GM23338 (cell line): ENCODE measurements at regions not wholly inside any gene's neighbourhood (a gene's known extent, or its start where the extent isn't known, plus 50 kb on each side); places are given as distances from the start of the nearest gene placed in this dataset.

Source experiments
- ATAC-seq: fragments of 200-7000 bp; cut with Tn5 transposase; 3 replicates; pipeline ENCODE4 v1.9.1; 2020
- DNase-seq: peaks from one replicate; pipeline ENCODE4 v3.0.0-alpha.2; 2015; ENCODE audit warnings: low spot score
- H2AFZ ChIP-seq: fragments of 200-600 bp; sonication (generic); 2 replicates; pipeline ENCODE4 v1.8.0; 2016; ENCODE audit warnings: antibody characterized with exemption, mild to moderate bottlenecking, moderate library complexity
- H3F3A ChIP-seq: fragments of 200-600 bp; sonication (generic); replicated peaks from 2 replicates; pipeline ENCODE4 v1.8.0; 2017; ENCODE audit warnings: antibody characterized with exemption, mixed run types, low read depth
- H3K27ac ChIP-seq: fragments of 200-600 bp; sonication (generic); 2 replicates; pipeline ENCODE4 v1.6.1; 2016; ENCODE audit warnings: low read depth
- H3K27me3 ChIP-seq: fragments of 200-600 bp; sonication (generic); 2 replicates; pipeline ENCODE4 v1.8.0; 2016; ENCODE audit warnings: mild to moderate bottlenecking, mixed run types, moderate library complexity; ENCODE audit not compliant: insufficient read depth
- H3K36me3 ChIP-seq: fragments of 200-600 bp; sonication (generic); 2 replicates; pipeline ENCODE4 v1.8.0; 2016; ENCODE audit warnings: mild to moderate bottlenecking; ENCODE audit not compliant: insufficient read depth
- H3K4me1 ChIP-seq: fragments of 200-600 bp; sonication (generic); 2 replicates; pipeline ENCODE4 v1.8.0; 2016; ENCODE audit warnings: mild to moderate bottlenecking, moderate library complexity; ENCODE audit not compliant: insufficient read depth
- H3K4me2 ChIP-seq: fragments of 200-600 bp; sonication (generic); 2 replicates; pipeline ENCODE4 v1.7.1; 2017; ENCODE audit warnings: mixed run types
- H3K4me3 ChIP-seq: fragments of 200-600 bp; sonication (generic); 2 replicates; pipeline ENCODE4 v1.6.1; 2016; ENCODE audit warnings: mixed run types
- H3K79me2 ChIP-seq: fragments of 200-600 bp; sonication (generic); replicated peaks from 2 replicates; pipeline ENCODE4 v1.8.0; 2017; ENCODE audit warnings: mild to moderate bottlenecking; ENCODE audit not compliant: insufficient read depth
- H3K9me2 ChIP-seq: fragments of 200-600 bp; sonication (generic); 2 replicates; pipeline ENCODE4 v1.8.0; 2017; ENCODE audit not compliant: insufficient read depth
- H4K20me1 ChIP-seq: fragments of 200-600 bp; sonication (generic); replicated peaks from 2 replicates; pipeline ENCODE4 v1.8.0; 2017; ENCODE audit warnings: mild to moderate bottlenecking; ENCODE audit not compliant: insufficient read depth
- H3K27ac Mint-ChIP-seq: 2 replicates; pipeline ENCODE4 v1.8.0; 2020; ENCODE audit warnings: inconsistent platforms, mild to moderate bottlenecking, moderate library complexity, mixed read lengths
- H3K27me3 Mint-ChIP-seq: 3 replicates; pipeline ENCODE4 v1.8.0; 2022; ENCODE audit warnings: low read depth, mild to moderate bottlenecking, moderate library complexity, mixed read lengths, inconsistent platforms; ENCODE audit not compliant: insufficient read depth, poor library complexity
- H3K36me3 Mint-ChIP-seq: 3 replicates; pipeline ENCODE4 v1.8.0; 2021; ENCODE audit warnings: low read depth, mild to moderate bottlenecking, inconsistent platforms, moderate library complexity, mixed read lengths
- H3K4me1 Mint-ChIP-seq: 3 replicates; pipeline ENCODE4 v1.8.0; 2020; ENCODE audit warnings: mild to moderate bottlenecking, inconsistent platforms, mixed read lengths
- H3K4me3 Mint-ChIP-seq: 3 replicates; pipeline ENCODE4 v1.8.0; 2021; ENCODE audit warnings: moderate library complexity, mild to moderate bottlenecking, inconsistent platforms, mixed read lengths
- H3K9me3 Mint-ChIP-seq: 3 replicates; pipeline ENCODE4 v1.8.0; 2020; ENCODE audit warnings: moderate library complexity, mild to moderate bottlenecking, inconsistent platforms, mixed read lengths
- CREB1 ChIP-seq: fragments of 250-450 bp; sonication (Bioruptor Pico); IDR thresholded peaks from 2 replicates; pipeline ENCODE4 v1.5.0; 2020; ENCODE audit warnings: low read depth, mild to moderate bottlenecking, moderate library complexity
- EZH2 ChIP-seq: fragments of 200-600 bp; sonication (generic); IDR thresholded peaks from one replicate; pipeline ENCODE4 v1.8.0; 2017; ENCODE audit warnings: antibody characterized with exemption, mild to moderate bottlenecking, low read depth; ENCODE audit not compliant: unreplicated experiment
- EZH2phosphoT487 ChIP-seq: fragments of 200-600 bp; sonication (generic); IDR thresholded peaks from one replicate; pipeline ENCODE4 v1.8.1; 2018; ENCODE audit warnings: antibody characterized with exemption; ENCODE audit not compliant: unreplicated experiment
- JUNB ChIP-seq: IDR thresholded peaks from one replicate; pipeline ENCODE4 v1.6.1; 2016; ENCODE audit warnings: antibody characterized with exemption; ENCODE audit not compliant: unreplicated experiment
- NANOG ChIP-seq: IDR thresholded peaks from 2 replicates; pipeline ENCODE4 v1.6.1; 2016; ENCODE audit warnings: antibody characterized with exemption, borderline replicate concordance
- POLR2AphosphoS5 ChIP-seq: IDR thresholded peaks from 2 replicates; pipeline ENCODE4 v1.6.1; 2016; ENCODE audit warnings: antibody characterized with exemption, low read depth
- ZNF114 ChIP-seq: fragments of 250-450 bp; sonication (Bioruptor Pico); IDR thresholded peaks from 2 replicates; pipeline ENCODE4 v1.5.0; 2020; ENCODE audit warnings: mild to moderate bottlenecking, moderate library complexity
- ZNF331 ChIP-seq: fragments of 250-450 bp; sonication (Bioruptor Pico); IDR thresholded peaks from 2 replicates; pipeline ENCODE4 v1.5.0; 2020; ENCODE audit warnings: low read depth, mild to moderate bottlenecking, moderate library complexity
- TF ChIP-seq, protein P1 (sequence below): IDR thresholded peaks from one replicate; pipeline ENCODE4 v1.6.1; 2018; ENCODE audit warnings: antibody characterized with exemption; ENCODE audit not compliant: unreplicated experiment
- TF ChIP-seq, protein P2 (sequence below): IDR thresholded peaks from 2 replicates; pipeline ENCODE4 v1.6.1; 2016; ENCODE audit warnings: antibody characterized with exemption
- TF ChIP-seq, protein P3 (sequence below): fragments of 250-450 bp; sonication (Bioruptor Pico); IDR thresholded peaks from 2 replicates; pipeline ENCODE4 v1.5.0; 2020; ENCODE audit warnings: mild to moderate bottlenecking, moderate library complexity

DNA sequence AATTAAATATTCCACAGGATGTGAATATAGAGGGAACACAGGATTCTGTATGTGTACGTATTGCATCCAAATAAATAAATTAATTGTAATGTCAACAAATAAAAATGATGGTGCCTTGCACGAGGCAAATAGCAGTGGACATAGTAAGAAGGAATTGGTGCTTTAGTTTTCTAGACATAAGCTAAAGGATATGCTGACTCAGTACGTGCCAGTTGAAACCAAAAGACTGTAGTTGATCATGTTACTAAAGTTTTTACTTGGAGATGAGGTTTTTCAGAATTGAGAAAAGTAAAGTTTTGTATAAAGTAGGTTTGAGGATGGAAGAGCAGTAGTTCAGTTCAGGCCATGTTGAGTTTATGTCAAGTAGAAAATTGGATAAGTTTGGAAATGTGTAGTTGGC, 807.2 kb downstream of the SLC16A7 start:
- no peaks in the 10 kb centered on the region for H3K4me1 Mint-ChIP-seq
- H3K27me3 Mint-ChIP-seq: no peaks in the 10 kb centered on the region
- no peaks in the 10 kb centered on the region for H3K9me3 Mint-ChIP-seq

More for the DNA sequence above, 807.2 kb downstream of the SLC16A7 start:
- TF ChIP-seq ZNF114 (no peak), CREB1 (CRISPR knock-in tag) (no peak), NANOG (no peak), JUNB (no peak), ZNF331 (CRISPR knock-in tag) (no peak), EZH2phosphoT487 (no peak), POLR2AphosphoS5 (no peak), EZH2 (no peak)
- TF ChIP-seq, protein P1, sequence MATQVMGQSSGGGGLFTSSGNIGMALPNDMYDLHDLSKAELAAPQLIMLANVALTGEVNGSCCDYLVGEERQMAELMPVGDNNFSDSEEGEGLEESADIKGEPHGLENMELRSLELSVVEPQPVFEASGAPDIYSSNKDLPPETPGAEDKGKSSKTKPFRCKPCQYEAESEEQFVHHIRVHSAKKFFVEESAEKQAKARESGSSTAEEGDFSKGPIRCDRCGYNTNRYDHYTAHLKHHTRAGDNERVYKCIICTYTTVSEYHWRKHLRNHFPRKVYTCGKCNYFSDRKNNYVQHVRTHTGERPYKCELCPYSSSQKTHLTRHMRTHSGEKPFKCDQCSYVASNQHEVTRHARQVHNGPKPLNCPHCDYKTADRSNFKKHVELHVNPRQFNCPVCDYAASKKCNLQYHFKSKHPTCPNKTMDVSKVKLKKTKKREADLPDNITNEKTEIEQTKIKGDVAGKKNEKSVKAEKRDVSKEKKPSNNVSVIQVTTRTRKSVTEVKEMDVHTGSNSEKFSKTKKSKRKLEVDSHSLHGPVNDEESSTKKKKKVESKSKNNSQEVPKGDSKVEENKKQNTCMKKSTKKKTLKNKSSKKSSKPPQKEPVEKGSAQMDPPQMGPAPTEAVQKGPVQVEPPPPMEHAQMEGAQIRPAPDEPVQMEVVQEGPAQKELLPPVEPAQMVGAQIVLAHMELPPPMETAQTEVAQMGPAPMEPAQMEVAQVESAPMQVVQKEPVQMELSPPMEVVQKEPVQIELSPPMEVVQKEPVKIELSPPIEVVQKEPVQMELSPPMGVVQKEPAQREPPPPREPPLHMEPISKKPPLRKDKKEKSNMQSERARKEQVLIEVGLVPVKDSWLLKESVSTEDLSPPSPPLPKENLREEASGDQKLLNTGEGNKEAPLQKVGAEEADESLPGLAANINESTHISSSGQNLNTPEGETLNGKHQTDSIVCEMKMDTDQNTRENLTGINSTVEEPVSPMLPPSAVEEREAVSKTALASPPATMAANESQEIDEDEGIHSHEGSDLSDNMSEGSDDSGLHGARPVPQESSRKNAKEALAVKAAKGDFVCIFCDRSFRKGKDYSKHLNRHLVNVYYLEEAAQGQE: no peak
- TF ChIP-seq, protein P2, sequence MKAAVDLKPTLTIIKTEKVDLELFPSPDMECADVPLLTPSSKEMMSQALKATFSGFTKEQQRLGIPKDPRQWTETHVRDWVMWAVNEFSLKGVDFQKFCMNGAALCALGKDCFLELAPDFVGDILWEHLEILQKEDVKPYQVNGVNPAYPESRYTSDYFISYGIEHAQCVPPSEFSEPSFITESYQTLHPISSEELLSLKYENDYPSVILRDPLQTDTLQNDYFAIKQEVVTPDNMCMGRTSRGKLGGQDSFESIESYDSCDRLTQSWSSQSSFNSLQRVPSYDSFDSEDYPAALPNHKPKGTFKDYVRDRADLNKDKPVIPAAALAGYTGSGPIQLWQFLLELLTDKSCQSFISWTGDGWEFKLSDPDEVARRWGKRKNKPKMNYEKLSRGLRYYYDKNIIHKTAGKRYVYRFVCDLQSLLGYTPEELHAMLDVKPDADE: no peak
- TF ChIP-seq, protein P3, sequence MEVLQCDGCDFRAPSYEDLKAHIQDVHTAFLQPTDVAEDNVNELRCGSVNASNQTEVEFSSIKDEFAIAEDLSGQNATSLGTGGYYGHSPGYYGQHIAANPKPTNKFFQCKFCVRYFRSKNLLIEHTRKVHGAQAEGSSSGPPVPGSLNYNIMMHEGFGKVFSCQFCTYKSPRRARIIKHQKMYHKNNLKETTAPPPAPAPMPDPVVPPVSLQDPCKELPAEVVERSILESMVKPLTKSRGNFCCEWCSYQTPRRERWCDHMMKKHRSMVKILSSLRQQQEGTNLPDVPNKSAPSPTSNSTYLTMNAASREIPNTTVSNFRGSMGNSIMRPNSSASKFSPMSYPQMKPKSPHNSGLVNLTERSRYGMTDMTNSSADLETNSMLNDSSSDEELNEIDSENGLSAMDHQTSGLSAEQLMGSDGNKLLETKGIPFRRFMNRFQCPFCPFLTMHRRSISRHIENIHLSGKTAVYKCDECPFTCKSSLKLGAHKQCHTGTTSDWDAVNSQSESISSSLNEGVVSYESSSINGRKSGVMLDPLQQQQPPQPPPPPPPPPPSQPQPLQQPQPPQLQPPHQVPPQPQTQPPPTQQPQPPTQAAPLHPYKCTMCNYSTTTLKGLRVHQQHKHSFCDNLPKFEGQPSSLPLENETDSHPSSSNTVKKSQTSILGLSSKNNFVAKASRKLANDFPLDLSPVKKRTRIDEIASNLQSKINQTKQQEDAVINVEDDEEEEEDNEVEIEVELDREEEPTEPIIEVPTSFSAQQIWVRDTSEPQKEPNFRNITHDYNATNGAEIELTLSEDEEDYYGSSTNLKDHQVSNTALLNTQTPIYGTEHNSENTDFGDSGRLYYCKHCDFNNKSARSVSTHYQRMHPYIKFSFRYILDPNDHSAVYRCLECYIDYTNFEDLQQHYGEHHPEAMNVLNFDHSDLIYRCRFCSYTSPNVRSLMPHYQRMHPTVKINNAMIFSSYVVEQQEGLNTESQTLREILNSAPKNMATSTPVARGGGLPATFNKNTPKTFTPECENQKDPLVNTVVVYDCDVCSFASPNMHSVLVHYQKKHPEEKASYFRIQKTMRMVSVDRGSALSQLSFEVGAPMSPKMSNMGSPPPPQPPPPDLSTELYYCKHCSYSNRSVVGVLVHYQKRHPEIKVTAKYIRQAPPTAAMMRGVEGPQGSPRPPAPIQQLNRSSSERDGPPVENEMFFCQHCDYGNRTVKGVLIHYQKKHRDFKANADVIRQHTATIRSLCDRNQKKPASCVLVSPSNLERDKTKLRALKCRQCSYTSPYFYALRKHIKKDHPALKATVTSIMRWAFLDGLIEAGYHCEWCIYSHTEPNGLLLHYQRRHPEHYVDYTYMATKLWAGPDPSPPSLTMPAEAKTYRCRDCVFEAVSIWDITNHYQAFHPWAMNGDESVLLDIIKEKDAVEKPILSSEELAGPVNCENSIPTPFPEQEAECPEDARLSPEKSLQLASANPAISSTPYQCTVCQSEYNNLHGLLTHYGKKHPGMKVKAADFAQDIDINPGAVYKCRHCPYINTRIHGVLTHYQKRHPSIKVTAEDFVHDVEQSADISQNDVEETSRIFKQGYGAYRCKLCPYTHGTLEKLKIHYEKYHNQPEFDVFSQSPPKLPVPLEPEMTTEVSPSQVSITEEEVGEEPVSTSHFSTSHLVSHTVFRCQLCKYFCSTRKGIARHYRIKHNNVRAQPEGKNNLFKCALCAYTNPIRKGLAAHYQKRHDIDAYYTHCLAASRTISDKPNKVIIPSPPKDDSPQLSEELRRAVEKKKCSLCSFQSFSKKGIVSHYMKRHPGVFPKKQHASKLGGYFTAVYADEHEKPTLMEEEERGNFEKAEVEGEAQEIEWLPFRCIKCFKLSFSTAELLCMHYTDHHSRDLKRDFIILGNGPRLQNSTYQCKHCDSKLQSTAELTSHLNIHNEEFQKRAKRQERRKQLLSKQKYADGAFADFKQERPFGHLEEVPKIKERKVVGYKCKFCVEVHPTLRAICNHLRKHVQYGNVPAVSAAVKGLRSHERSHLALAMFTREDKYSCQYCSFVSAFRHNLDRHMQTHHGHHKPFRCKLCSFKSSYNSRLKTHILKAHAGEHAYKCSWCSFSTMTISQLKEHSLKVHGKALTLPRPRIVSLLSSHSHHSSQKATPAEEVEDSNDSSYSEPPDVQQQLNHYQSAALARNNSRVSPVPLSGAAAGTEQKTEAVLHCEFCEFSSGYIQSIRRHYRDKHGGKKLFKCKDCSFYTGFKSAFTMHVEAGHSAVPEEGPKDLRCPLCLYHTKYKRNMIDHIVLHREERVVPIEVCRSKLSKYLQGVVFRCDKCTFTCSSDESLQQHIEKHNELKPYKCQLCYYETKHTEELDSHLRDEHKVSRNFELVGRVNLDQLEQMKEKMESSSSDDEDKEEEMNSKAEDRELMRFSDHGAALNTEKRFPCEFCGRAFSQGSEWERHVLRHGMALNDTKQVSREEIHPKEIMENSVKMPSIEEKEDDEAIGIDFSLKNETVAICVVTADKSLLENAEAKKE (CRISPR knock-in tag): no peak
- Histone ChIP-seq H3K27me3 (no peaks in the 10 kb centered on the region), H4K20me1 (no peaks in the 10 kb centered on the region), H2AFZ (no peak overlapping the region), H3K27ac (no peak overlapping the region), H3K4me3 (no peak overlapping the region), H3K36me3 (no peaks in the 10 kb centered on the region), H3K79me2 (no peaks in the 10 kb centered on the region), H3K4me1 (no peaks in the 10 kb centered on the region), H3F3A (no peaks in the 10 kb centered on the region), H3K9me2 (no peaks in the 10 kb centered on the region), H3K4me2 (no peak overlapping the region)
- Mint-ChIP-seq H3K27ac (no peak overlapping the region), H3K36me3 (no peaks in the 10 kb centered on the region), H3K4me3 (no peak overlapping the region)
- ATAC-seq (no peak), DNase-seq (no peak)
